ENCODE measurements at regions not wholly inside any gene's neighbourhood (a gene's known extent, or its start where the extent isn't known, plus 50 kb on each side); places are given as distances from the start of the nearest gene placed in this dataset.

GRCh38 chr1:82525378-82525777, 724.6 kb downstream of the ADGRL2 start:
- intact Hi-C loops (cut with micrococcal nuclease; ENCODE audit: unreplicated experiment), result no loop called here
- Mint-ChIP-seq H3K9me3 (ENCODE audit: low read depth, unreplicated experiment) (peaks cover 12% of the 10 kb centered on the region), H3K27me3 (ENCODE audit: unreplicated experiment) (no peaks in the 10 kb centered on the region), H3K4me1 (ENCODE audit: low read depth, unreplicated experiment) (no peaks in the 10 kb centered on the region), H3K27ac (ENCODE audit: unreplicated experiment) (no peak overlapping the region), H3K4me3 (ENCODE audit: low read depth, unreplicated experiment) (no peak overlapping the region), H3K36me3 (ENCODE audit: insufficient read depth, unreplicated experiment) (no peaks in the 10 kb centered on the region)
- CTCF ChIA-PET, result interaction anchor here (0.6 kb wide), 1 partner anchor 141 kb away, joined by 6 read pairs; no protein-coding TSS in a partner anchor
- no peak for TF ChIP-seq CTCF (IDR thresholded peaks at IDR 0.05; ENCODE audit: unreplicated experiment)
- BruUV-seq (replicated peaks), result no TSS peak
- DNase-seq, result no peak

GRCh38 chr1:82520611-82521010, 719.9 kb downstream of the ADGRL2 start:
- Mint-ChIP-seq H3K9me3 (ENCODE audit: low read depth, unreplicated experiment) (peaks cover 9% of the 10 kb centered on the region), H3K4me3 (ENCODE audit: low read depth, unreplicated experiment) (no peak overlapping the region), H3K27me3 (ENCODE audit: unreplicated experiment) (no peaks in the 10 kb centered on the region), H3K4me1 (ENCODE audit: low read depth, unreplicated experiment) (no peaks in the 10 kb centered on the region), H3K27ac (ENCODE audit: unreplicated experiment) (no peak overlapping the region), H3K36me3 (ENCODE audit: insufficient read depth, unreplicated experiment) (no peaks in the 10 kb centered on the region)
- no TSS peak for BruUV-seq (replicated peaks)
- no peak for DNase-seq
- CTCF ChIA-PET, result no interaction called here
- intact Hi-C loops (cut with micrococcal nuclease; ENCODE audit: unreplicated experiment), result no loop called here
- no peak for TF ChIP-seq CTCF (IDR thresholded peaks at IDR 0.05; ENCODE audit: unreplicated experiment)

DNA sequence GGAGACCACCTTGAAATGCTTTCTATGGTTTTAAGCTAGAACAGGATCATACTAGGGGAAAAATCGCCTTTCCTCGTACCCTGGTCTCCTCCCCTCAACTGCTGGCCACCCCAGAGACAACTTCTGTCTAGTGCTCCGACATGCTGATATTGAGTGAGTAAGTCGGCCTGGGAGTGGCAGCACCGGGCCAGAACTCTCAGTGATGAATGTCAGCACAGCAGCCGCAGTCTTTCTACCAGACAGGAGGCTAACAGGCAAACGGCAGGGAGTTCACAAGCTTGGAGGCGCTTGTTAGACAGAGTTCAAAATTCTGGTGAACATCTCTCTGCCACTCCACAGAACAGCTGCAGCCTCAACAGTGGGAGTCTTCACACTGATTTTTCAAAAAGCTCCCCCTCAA, 716.9 kb downstream of the ADGRL2 start:
- intact Hi-C loops (cut with micrococcal nuclease; ENCODE audit: unreplicated experiment), result no loop called here
- Mint-ChIP-seq H3K4me3 (ENCODE audit: low read depth, unreplicated experiment) (no peak overlapping the region), H3K27ac (ENCODE audit: unreplicated experiment) (no peak overlapping the region), H3K4me1 (ENCODE audit: low read depth, unreplicated experiment) (no peaks in the 10 kb centered on the region), H3K36me3 (ENCODE audit: insufficient read depth, unreplicated experiment) (no peaks in the 10 kb centered on the region), H3K9me3 (ENCODE audit: low read depth, unreplicated experiment) (peaks cover 8% of the 10 kb centered on the region), H3K27me3 (ENCODE audit: unreplicated experiment) (no peaks in the 10 kb centered on the region)
- CTCF ChIA-PET, result no interaction called here
- no TSS peak for BruUV-seq (replicated peaks)
- no peak for DNase-seq
- no peak for TF ChIP-seq CTCF (IDR thresholded peaks at IDR 0.05; ENCODE audit: unreplicated experiment)

GRCh38 chr1:82515650-82516049, 714.9 kb downstream of the ADGRL2 start:
- Mint-ChIP-seq H3K27me3 (ENCODE audit: unreplicated experiment) (no peaks in the 10 kb centered on the region), H3K9me3 (ENCODE audit: low read depth, unreplicated experiment) (peaks cover 6% of the 10 kb centered on the region), H3K4me3 (ENCODE audit: low read depth, unreplicated experiment) (no peak overlapping the region), H3K27ac (ENCODE audit: unreplicated experiment) (no peak overlapping the region), H3K36me3 (ENCODE audit: insufficient read depth, unreplicated experiment) (no peaks in the 10 kb centered on the region), H3K4me1 (ENCODE audit: low read depth, unreplicated experiment) (no peaks in the 10 kb centered on the region)
- no TSS peak for BruUV-seq (replicated peaks)
- CTCF ChIA-PET, result no interaction called here
- intact Hi-C loops (cut with micrococcal nuclease; ENCODE audit: unreplicated experiment), result no loop called here
- no peak for DNase-seq
- no peak for TF ChIP-seq CTCF (IDR thresholded peaks at IDR 0.05; ENCODE audit: unreplicated experiment)

DNA sequence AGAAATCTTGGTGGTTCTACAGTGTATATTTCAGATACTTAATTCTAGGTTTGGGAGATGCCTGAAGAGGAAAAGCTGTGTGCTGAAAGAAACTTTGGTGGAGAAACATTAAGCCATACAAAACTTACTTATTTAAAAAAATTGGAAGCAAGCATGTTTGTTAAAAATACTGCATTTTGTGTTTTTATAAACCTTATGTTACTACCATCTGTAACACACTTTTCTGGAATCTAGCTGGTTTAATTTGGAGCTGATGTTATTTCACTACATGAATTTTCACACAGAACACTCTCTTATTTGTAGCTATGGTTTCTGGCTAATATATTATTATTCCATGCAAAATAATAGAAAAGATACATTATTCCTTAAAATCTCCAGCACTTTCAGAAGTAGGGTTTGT, 710.7 kb downstream of the ADGRL2 start:
- no peak for DNase-seq
- H3K4me1 Mint-ChIP-seq (ENCODE audit: low read depth, unreplicated experiment), result no peaks in the 10 kb centered on the region
- H3K4me3 Mint-ChIP-seq (ENCODE audit: low read depth, unreplicated experiment), result no peak overlapping the region
- TF ChIP-seq CTCF (IDR thresholded peaks at IDR 0.05; ENCODE audit: unreplicated experiment), result no peak
- no TSS peak for BruUV-seq (replicated peaks)
- H3K36me3 Mint-ChIP-seq (ENCODE audit: insufficient read depth, unreplicated experiment), result no peaks in the 10 kb centered on the region
- H3K27me3 Mint-ChIP-seq (ENCODE audit: unreplicated experiment), result no peaks in the 10 kb centered on the region
- H3K27ac Mint-ChIP-seq (ENCODE audit: unreplicated experiment), result no peak overlapping the region
- peaks cover 9% of the 10 kb centered on the region for H3K9me3 Mint-ChIP-seq (ENCODE audit: low read depth, unreplicated experiment)
- intact Hi-C loops (cut with micrococcal nuclease; ENCODE audit: unreplicated experiment), result no loop called here
- CTCF ChIA-PET, result no interaction called here
